Activated CD8-positive, alpha-beta memory T cell treated with anti-CD3 and anti-CD28 coated beads, Interleukin-2, amount 50 U/mL, for 1 hour (primary cell): ENCODE measurements at regions not wholly inside any gene's neighbourhood (a gene's known extent, or its start where the extent isn't known, plus 50 kb on each side); places are given as distances from the start of the nearest gene placed in this dataset.

Experiments used
- DNase-seq: peaks from one replicate; pipeline ENCODE4 v3.0.0-alpha.2; 2020; ENCODE audit errors: extremely low read depth

- no peak for DNase-seq
These were observed 259.9 kb downstream of the ADGRG6 start for GRCh38 chr6:142561511-142562265.

GRCh38 chr6:142562865-142563264, 261.1 kb downstream of the ADGRG6 start:
- DNase-seq: no peak

GRCh38 chr6:142566628-142567396, 265.0 kb downstream of the ADGRG6 start:
- DNase-seq: no peak

GRCh38 chr6:142567461-142567860, 265.7 kb downstream of the ADGRG6 start:
- DNase-seq: no peak

GRCh38 chr6:142568857-142569597, 267.2 kb downstream of the ADGRG6 start:
- no peak for DNase-seq

GRCh38 chr6:142569676-142570075, 267.9 kb downstream of the ADGRG6 start:
- DNase-seq: no peak

- DNase-seq: no peak
These were observed 268.4 kb downstream of the ADGRG6 start for GRCh38 chr6:142570221-142570671.

GRCh38 chr6:142592876-142593275, 291.1 kb downstream of the ADGRG6 start:
- DNase-seq: no peak

GRCh38 chr6:142597836-142598235, 296.0 kb downstream of the ADGRG6 start:
- DNase-seq: no peak

- no peak for DNase-seq
These were observed 299.6 kb downstream of the ADGRG6 start for GRCh38 chr6:142601427-142601826.

- no peak for DNase-seq
These were observed 301.2 kb downstream of the ADGRG6 start for GRCh38 chr6:142602972-142603371.

- no peak for DNase-seq
These were observed 304.2 kb downstream of the ADGRG6 start for GRCh38 chr6:142605922-142606485.

GRCh38 chr6:142612956-142613355, 311.1 kb downstream of the ADGRG6 start:
- no peak for DNase-seq

- no peak for DNase-seq
These were observed 312.2 kb downstream of the ADGRG6 start for GRCh38 chr6:142613981-142614380.

- no peak for DNase-seq
These were observed 315.4 kb downstream of the ADGRG6 start for GRCh38 chr6:142617158-142617557.

- DNase-seq: no peak
These were observed 320.0 kb downstream of the ADGRG6 start for GRCh38 chr6:142621822-142622221.

GRCh38 chr6:142624978-142625715, 319.8 kb downstream of the HIVEP2 start:
- DNase-seq: no peak

- DNase-seq: no peak
These were observed 317.5 kb downstream of the HIVEP2 start for GRCh38 chr6:142627474-142627873.

- no peak for DNase-seq
These were observed 313.2 kb downstream of the HIVEP2 start for GRCh38 chr6:142631517-142632385.

- DNase-seq: no peak
These were observed 311.7 kb downstream of the HIVEP2 start for GRCh38 chr6:142633317-142633716.
